OCI-LY3 (cell line): ENCODE measurements at regions not wholly inside any gene's neighbourhood (a gene's known extent, or its start where the extent isn't known, plus 50 kb on each side); places are given as distances from the start of the nearest gene placed in this dataset.
"Not testable (repeated sequence)": the region's sequence is repeated elsewhere in the genome, so short reads cannot be mapped to it uniquely, and the experiment has no call there.

ENCODE experiments used
- H2AFZ ChIP-seq: fragments of 200-600, 300-600 bp; shearing (Covaris generic); 2 replicates; pipeline ENCODE4 v1.6.0; 2014; ENCODE audit warnings: antibody characterized with exemption, low read depth, low read length
- H3K27ac ChIP-seq: fragments of 200-600, 300-600 bp; sonication (generic); 2 replicates; pipeline ENCODE4 v1.5.1; 2014; ENCODE audit warnings: mild to moderate bottlenecking, low read length, moderate library complexity, mixed read lengths
- H3K27me3 ChIP-seq: fragments of 200-600, 300-600 bp; sonication (generic); 2 replicates; pipeline ENCODE4 v1.6.1; 2014; ENCODE audit warnings: low read depth, low read length, mixed read lengths
- H3K36me3 ChIP-seq: fragments of 200-600, 300-600 bp; sonication (generic); replicated peaks from 2 replicates; pipeline ENCODE3; 2014; ENCODE audit warnings: low read depth, low read length, mixed read lengths
- H3K4me1 ChIP-seq: fragments of 300-600, 200-600 bp; sonication (generic); 2 replicates; pipeline ENCODE4 v1.6.1; 2014; ENCODE audit warnings: low read length, mixed read lengths
- H3K4me2 ChIP-seq: fragments of 200-600, 300-600 bp; sonication (generic); 2 replicates; pipeline ENCODE4 v1.6.1; 2014; ENCODE audit warnings: low read length, mixed read lengths
- H3K4me3 ChIP-seq: fragments of 300-600, 200-600 bp; sonication (generic); 2 replicates; pipeline ENCODE4 v1.5.1; 2014; ENCODE audit warnings: antibody characterized with exemption, mild to moderate bottlenecking, low read length, moderate library complexity
- H3K79me2 ChIP-seq: fragments of 300-600, 200-600 bp; shearing (Covaris generic); 2 replicates; pipeline ENCODE4 v1.6.1; 2014; ENCODE audit warnings: mild to moderate bottlenecking, low read length, mixed read lengths
- H3K9ac ChIP-seq: fragments of 300-600, 200-600 bp; shearing (Covaris generic); 2 replicates; pipeline ENCODE4 v1.6.0; 2014; ENCODE audit warnings: mild to moderate bottlenecking, low read length, moderate library complexity
- H3K9me3 ChIP-seq: fragments of 200-600, 300-600 bp; shearing (Covaris generic); 2 replicates; pipeline ENCODE4 v1.6.1; 2014; ENCODE audit warnings: low read length, mixed read lengths; ENCODE audit not compliant: insufficient read depth
- H4K20me1 ChIP-seq: fragments of 200-600, 300-600 bp; sonication (generic); 2 replicates; pipeline ENCODE4 v1.6.1; 2016; ENCODE audit warnings: low read length, mixed read lengths; ENCODE audit not compliant: insufficient read depth
- CTCF ChIP-seq: fragments of 200-600, 300-600 bp; sonication (generic); IDR thresholded peaks from 2 replicates; pipeline ENCODE4 v1.5.1; 2014; ENCODE audit warnings: antibody characterized with exemption, low read length, low read depth
- EZH2phosphoT487 ChIP-seq: fragments of 200-600 bp; shearing (Covaris generic); IDR thresholded peaks from 2 replicates; pipeline ENCODE4 v1.6.1; 2018; ENCODE audit warnings: antibody characterized with exemption, mixed run types, low read depth

DNA sequence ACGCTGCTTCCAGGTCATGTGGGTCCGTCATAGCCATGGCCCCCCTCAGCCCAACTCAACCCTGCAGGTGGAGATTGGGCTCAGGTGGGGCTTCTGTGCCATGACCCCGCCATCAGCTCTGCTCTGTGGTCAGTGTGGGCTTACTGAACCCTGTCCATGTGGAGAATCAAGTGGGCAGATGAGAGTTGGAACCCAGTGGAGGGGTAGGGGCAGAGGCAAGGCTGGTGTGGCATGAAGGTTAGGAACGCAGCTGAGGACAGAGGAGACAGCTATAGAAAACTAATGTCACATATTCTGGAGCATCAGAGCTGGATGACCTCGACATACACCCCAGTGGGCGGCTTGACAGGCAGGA, 355.9 kb downstream of the PTPRU start:
- Histone ChIP-seq H3K4me3 (no peak overlapping the region), H3K9ac (no peak overlapping the region), H3K27me3 (no peaks in the 10 kb centered on the region), H3K79me2 (no peaks in the 10 kb centered on the region), H3K4me1 (no peaks in the 10 kb centered on the region), H3K4me2 (no peak overlapping the region), H2AFZ (no peak overlapping the region), H3K27ac (no peak overlapping the region), H3K36me3 (no peaks in the 10 kb centered on the region), H4K20me1 (no peaks in the 10 kb centered on the region), H3K9me3 (no peaks in the 10 kb centered on the region)
- TF ChIP-seq CTCF, result no peak
- TF ChIP-seq EZH2phosphoT487, result no peak

DNA sequence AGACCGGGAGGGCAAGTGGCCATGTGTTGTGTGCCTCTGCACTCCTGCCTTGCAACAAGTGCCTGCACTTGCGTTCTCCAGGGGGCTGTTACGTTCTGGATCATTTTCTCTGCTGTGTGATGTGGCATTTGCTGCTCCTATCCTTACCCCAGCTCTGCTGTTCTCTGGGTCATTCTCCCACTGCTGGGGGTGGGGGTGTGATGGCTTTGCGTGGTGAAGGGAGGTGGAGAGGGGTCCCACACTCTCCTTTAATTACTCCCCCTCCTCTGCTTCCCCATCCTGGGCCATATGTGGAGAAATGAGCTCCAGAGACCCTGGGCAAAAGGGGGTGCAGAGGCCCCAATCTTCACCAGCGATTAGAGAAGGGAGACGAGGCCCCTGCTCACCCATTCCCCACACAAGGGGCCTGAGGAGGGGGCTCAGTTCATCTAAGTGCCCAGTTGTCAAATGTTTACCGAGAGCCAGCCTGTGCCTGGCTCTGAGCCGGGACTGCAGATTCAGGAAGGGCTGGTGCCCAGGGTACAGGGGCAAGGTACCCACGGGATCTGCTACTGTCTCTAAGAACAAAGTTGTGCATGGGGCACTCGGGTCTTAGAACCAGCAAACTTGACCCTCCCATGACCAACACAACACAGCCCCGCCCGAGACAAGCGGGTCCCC, 355.4 kb downstream of the PTPRU start:
- H3K79me2 ChIP-seq, result no peaks in the 10 kb centered on the region
- no peak overlapping the region for H3K9ac ChIP-seq
- no peak overlapping the region for H2AFZ ChIP-seq
- H3K4me3 ChIP-seq, result no peak overlapping the region
- no peak for TF ChIP-seq EZH2phosphoT487
- no peak for TF ChIP-seq CTCF
- H4K20me1 ChIP-seq, result no peaks in the 10 kb centered on the region
- H3K4me1 ChIP-seq, result no peaks in the 10 kb centered on the region
- H3K27me3 ChIP-seq, result no peaks in the 10 kb centered on the region
- H3K4me2 ChIP-seq, result no peak overlapping the region
- no peaks in the 10 kb centered on the region for H3K9me3 ChIP-seq
- H3K36me3 ChIP-seq, result no peaks in the 10 kb centered on the region
- H3K27ac ChIP-seq, result no peak overlapping the region

GRCh38 chr1:29590583-29591565, 354.6 kb downstream of the PTPRU start:
- Histone ChIP-seq H3K9me3 (no peaks in the 10 kb centered on the region), H3K4me3 (no peak overlapping the region), H3K79me2 (no peaks in the 10 kb centered on the region), H3K4me2 (no peak overlapping the region), H3K27me3 (no peaks in the 10 kb centered on the region), H3K27ac (no peak overlapping the region), H3K9ac (no peak overlapping the region), H2AFZ (no peak overlapping the region), H3K36me3 (no peaks in the 10 kb centered on the region), H4K20me1 (no peaks in the 10 kb centered on the region), H3K4me1 (no peaks in the 10 kb centered on the region)
- TF ChIP-seq EZH2phosphoT487 (no peak), CTCF (no peak)

GRCh38 chr1:29589716-29590115, 353.4 kb downstream of the PTPRU start:
- H3K9ac ChIP-seq, result not testable (repeated sequence)

More at GRCh38 chr1:29589716-29590115, 353.4 kb downstream of the PTPRU start:
- not testable (repeated sequence) for H3K36me3 ChIP-seq, H3K9me3 ChIP-seq, H3K4me1 ChIP-seq, H3K27ac ChIP-seq, H3K79me2 ChIP-seq, H4K20me1 ChIP-seq, H3K4me3 ChIP-seq, H2AFZ ChIP-seq, H3K4me2 ChIP-seq, H3K27me3 ChIP-seq
